Muscle layer of duodenum (tissue), 2 donors: ENCODE measurements at regions not wholly inside any gene's neighbourhood (a gene's known extent, or its start where the extent isn't known, plus 50 kb on each side); places are given as distances from the start of the nearest gene placed in this dataset.
A peak's percentile ranks its signal among the peaks of the same experiment; 100 is the strongest.
"Not testable (repeated sequence)": the region's sequence is repeated elsewhere in the genome, so short reads cannot be mapped to it uniquely, and the experiment has no call there.

ENCODE experiments used
- H3K27ac ChIP-seq: one replicate; pipeline ENCODE4 v1.7.0; 2013; ENCODE audit warnings: mild to moderate bottlenecking, low read length
- H3K27me3 ChIP-seq: one replicate; pipeline ENCODE4 v1.7.0; 2013; ENCODE audit warnings: low read depth, mild to moderate bottlenecking, control low read depth, low read length
- H3K36me3 ChIP-seq, 2 donors: one replicate each; pipeline ENCODE4 v1.7.0; 2013; ENCODE audit warnings: low read length in 2 of 2, control low read depth in 1 of 2, mild to moderate bottlenecking in 1 of 2; ENCODE audit not compliant: insufficient read depth in 2 of 2, control insufficient read depth in 1 of 2
- H3K4me1 ChIP-seq, 2 donors: one replicate each; pipeline ENCODE4 v1.7.0; 2013; ENCODE audit warnings: low read length in 2 of 2, mild to moderate bottlenecking in 2 of 2, control low read depth in 1 of 2, moderate library complexity in 1 of 2; ENCODE audit not compliant: insufficient read depth in 2 of 2, control insufficient read depth in 1 of 2
- H3K4me3 ChIP-seq, 2 donors: one replicate each; pipeline ENCODE4 v1.7.0; 2013; ENCODE audit warnings: low read length in 2 of 2, low read depth in 1 of 2, mild to moderate bottlenecking in 1 of 2
- H3K9me3 ChIP-seq, 2 donors: one replicate each; pipeline ENCODE4 v1.7.0; 2013; ENCODE audit warnings: low read length in 2 of 2, control low read depth in 1 of 2, mild to moderate bottlenecking in 1 of 2; ENCODE audit not compliant: control insufficient read depth in 1 of 2
- donor health status: healthy.

DNA sequence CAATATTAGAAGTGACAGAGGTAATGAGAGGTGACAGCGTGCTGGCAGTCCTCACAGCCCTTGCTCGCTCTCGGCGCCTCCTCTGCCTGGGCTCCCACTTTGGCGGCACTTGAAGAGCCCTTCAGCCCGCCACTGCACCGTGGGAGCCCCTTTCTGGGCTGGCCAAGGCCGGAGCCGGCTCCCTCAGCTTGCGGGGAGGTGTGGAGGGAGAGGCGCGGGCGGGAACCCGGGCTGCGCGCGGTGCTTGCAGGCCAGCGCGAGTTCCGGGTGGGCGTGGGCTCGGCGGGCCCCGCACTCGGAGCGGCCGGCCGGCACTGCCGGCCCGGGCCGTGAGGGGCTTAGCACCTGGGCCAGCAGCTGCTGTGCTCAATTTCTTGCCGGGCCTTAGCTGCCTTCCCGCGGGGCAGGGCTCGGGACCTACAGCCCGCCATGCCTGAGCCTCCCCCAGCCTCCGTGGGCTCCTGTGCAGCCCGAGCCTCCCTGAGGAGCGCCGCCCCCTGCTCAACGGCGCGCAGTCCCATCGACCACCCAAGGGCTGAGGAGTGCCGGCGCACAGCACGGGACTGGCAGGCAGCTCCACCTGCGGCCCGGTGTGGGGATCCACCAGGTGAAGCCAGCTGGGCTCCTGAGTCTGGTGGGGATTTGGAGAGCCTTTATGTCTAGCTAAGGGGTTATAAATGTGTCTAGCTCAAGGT, 426.5 kb upstream of the RGS18 start:
- H3K27ac ChIP-seq, H3K4me3 ChIP-seq, H3K4me1 ChIP-seq, H3K27me3 ChIP-seq, H3K36me3 ChIP-seq, H3K9me3 ChIP-seq: not testable (repeated sequence)

DNA sequence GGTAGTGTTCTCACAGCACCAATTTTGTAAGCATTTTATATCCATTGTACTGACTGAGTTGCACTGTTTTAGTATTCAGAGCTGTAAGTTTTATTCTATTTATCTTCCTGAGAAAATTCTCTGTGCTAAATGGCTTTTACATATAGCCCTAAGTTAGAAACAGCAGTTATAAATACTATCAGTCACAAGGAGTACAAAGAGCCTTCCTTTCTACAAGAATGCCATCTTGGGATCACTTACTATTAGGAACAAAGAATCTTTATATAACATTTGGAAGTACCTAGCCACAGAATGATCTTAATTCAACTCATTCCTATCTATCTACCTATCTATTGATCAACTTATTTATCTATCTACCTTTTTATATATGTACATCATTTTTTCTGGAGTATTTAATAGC, 423.9 kb upstream of the RGS18 start:
- no peaks in the 10 kb centered on the region for H3K4me1 ChIP-seq
- no peaks in the 10 kb centered on the region for H3K9me3 ChIP-seq
- H3K36me3 ChIP-seq = no peaks in the 10 kb centered on the region
- H3K27me3 ChIP-seq = no peaks in the 10 kb centered on the region
- no peak overlapping the region for H3K27ac ChIP-seq
- H3K4me3 ChIP-seq = no peak overlapping the region

- H3K36me3 ChIP-seq = no peaks in the 10 kb centered on the region
- no peaks in the 10 kb centered on the region for H3K4me1 ChIP-seq
- H3K4me3 ChIP-seq = no peak overlapping the region
- no peaks in the 10 kb centered on the region for H3K27me3 ChIP-seq
- H3K27ac ChIP-seq = no peak overlapping the region
- H3K9me3 ChIP-seq = no peaks in the 10 kb centered on the region
These were observed 418.7 kb upstream of the RGS18 start for GRCh38 chr1:191739544-191739943.

GRCh38 chr1:191752342-191752741, 405.9 kb upstream of the RGS18 start:
- Histone ChIP-seq H3K9me3 (no peaks in the 10 kb centered on the region), H3K27ac (no peak overlapping the region), H3K4me1 (no peaks in the 10 kb centered on the region), H3K4me3 (no peak overlapping the region), H3K36me3 (no peaks in the 10 kb centered on the region), H3K27me3 (no peaks in the 10 kb centered on the region)

GRCh38 chr1:191760016-191760415, 398.2 kb upstream of the RGS18 start:
- H3K4me3 ChIP-seq = no peak overlapping the region
- H3K4me1 ChIP-seq = no peaks in the 10 kb centered on the region

GRCh38 chr1:191788551-191788950, 369.7 kb upstream of the RGS18 start:
- no peaks in the 10 kb centered on the region for H3K9me3 ChIP-seq
- no peaks in the 10 kb centered on the region for H3K4me1 ChIP-seq
- H3K36me3 ChIP-seq = no peaks in the 10 kb centered on the region
- H3K27ac ChIP-seq = no peak overlapping the region
- no peaks in the 10 kb centered on the region for H3K27me3 ChIP-seq
- H3K4me3 ChIP-seq = no peak overlapping the region

More at GRCh38 chr1:191760016-191760415, 398.2 kb upstream of the RGS18 start:
- H3K9me3 ChIP-seq = no peaks in the 10 kb centered on the region
- no peaks in the 10 kb centered on the region for H3K36me3 ChIP-seq
- H3K27ac ChIP-seq = no peak overlapping the region
- H3K27me3 ChIP-seq = no peaks in the 10 kb centered on the region

DNA sequence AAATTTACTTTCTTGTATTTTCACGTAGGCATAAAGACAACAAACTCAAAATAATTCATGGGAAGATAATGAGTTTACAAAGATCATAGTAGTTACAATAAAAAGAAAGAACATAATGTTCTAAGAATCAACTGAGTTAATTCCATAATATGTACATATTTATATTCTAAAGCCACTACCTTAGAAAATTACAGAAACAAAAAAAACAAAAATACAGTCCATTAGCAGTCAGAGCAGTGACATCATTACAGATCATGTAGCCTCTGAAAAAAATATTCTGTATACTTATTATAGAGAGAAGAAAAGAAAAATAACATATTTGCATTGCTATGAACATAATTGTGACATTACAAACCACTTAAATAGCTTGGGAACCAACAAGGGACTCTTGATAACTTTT, 360.1 kb upstream of the RGS18 start:
- Histone ChIP-seq H3K4me3 (no peak overlapping the region), H3K9me3 (no peaks in the 10 kb centered on the region), H3K27ac (no peak overlapping the region), H3K27me3 (no peaks in the 10 kb centered on the region), H3K36me3 (no peaks in the 10 kb centered on the region), H3K4me1 (no peaks in the 10 kb centered on the region)

DNA sequence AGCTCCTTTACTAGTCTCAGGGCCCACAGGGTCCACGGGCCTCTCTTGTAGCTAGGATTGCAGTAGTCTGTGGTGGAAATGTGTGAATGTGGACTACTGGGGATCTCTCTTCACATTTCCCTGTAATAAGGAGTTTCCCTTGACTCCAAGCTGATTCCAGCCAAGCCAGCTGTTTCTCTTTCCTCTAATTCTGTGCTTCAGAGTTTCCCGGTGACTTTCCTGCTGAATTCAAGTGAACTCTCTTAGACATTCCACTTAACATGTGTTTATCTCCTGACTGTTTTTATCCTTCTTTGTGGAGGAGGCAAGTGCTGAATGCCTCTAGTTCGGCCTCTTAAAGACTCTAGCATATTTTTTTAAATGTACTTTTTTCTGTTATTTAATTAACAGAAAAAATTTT, 354.0 kb upstream of the RGS18 start:
- Histone ChIP-seq H3K4me1 (no peaks in the 10 kb centered on the region), H3K27ac (no peak overlapping the region), H3K27me3 (no peaks in the 10 kb centered on the region), H3K9me3 (no peaks in the 10 kb centered on the region), H3K4me3 (no peak overlapping the region), H3K36me3 (no peaks in the 10 kb centered on the region)

- not testable (repeated sequence) for H3K9me3 ChIP-seq, H3K27me3 ChIP-seq, H3K4me1 ChIP-seq, H3K36me3 ChIP-seq, H3K27ac ChIP-seq
- peak overlapping the region in 1 of 2 donors; percentile 19 for H3K4me3 ChIP-seq
These were observed 344.7 kb upstream of the RGS18 start for GRCh38 chr1:191813593-191813992.

- H3K36me3 ChIP-seq = no peaks in the 10 kb centered on the region
- H3K4me3 ChIP-seq = no peak overlapping the region
- H3K27ac ChIP-seq = no peak overlapping the region
- no peaks in the 10 kb centered on the region for H3K27me3 ChIP-seq
- H3K9me3 ChIP-seq = peaks cover 0 to 6% of the 10 kb centered on the region in 2 donors
- H3K4me1 ChIP-seq = no peaks in the 10 kb centered on the region
These were observed 340.1 kb upstream of the RGS18 start for GRCh38 chr1:191818198-191818597.

DNA sequence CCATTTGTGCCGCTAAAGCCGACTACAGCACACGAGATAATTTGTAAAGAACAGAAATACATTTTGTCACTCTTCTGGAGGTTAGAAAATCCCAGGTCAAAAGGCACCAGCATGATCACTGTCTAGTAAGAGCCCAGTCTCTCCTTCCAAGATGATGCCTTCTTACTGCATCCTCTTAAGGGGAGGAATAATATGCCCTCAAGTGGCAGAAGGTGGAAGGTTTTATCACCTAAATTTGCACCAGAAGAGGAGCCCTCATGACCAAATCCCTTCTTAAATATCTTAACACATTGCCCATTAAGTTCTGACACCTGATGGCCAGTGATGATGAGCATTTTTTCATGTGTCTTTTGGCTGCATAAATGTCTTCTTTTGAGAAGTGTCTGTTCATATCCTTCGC, 326.7 kb upstream of the RGS18 start:
- Histone ChIP-seq H3K9me3 (no peaks in the 10 kb centered on the region), H3K4me3 (no peak overlapping the region), H3K36me3 (no peaks in the 10 kb centered on the region), H3K27ac (no peak overlapping the region), H3K4me1 (no peaks in the 10 kb centered on the region), H3K27me3 (no peaks in the 10 kb centered on the region)

- Histone ChIP-seq H3K4me1 (no peaks in the 10 kb centered on the region), H3K27me3 (no peaks in the 10 kb centered on the region), H3K36me3 (no peaks in the 10 kb centered on the region), H3K4me3 (no peak overlapping the region), H3K9me3 (no peaks in the 10 kb centered on the region), H3K27ac (no peak overlapping the region)
These were observed 318.4 kb upstream of the RGS18 start for GRCh38 chr1:191839891-191840290.
